ENCODE measurements at regions not wholly inside any gene's neighbourhood (a gene's known extent, or its start where the extent isn't known, plus 50 kb on each side); places are given as distances from the start of the nearest gene placed in this dataset.

DNA sequence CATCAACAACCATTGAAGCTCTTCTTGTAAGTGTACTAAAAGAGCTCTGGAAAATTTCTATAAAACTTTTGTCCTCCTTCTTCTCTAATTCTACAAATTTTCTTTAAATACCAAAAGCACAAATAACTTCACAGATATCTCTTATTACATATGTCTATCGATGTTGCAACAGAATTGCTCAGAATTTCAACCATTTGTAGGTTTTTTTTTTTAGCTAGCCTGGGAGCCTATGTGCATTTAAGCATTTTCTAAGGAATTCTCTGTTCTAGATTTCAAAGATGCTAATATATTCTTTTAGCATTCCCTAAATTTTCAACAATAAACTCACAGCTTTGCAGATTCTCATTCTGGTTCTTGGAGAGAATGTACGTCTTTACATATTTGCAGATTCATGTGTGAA lies 774.3 kb upstream of the NR2F2 start:
- Histone ChIP-seq H3K9me3 (replicated peaks) (no peaks in the 10 kb centered on the region), H3K4me1 (peaks cover 24% of the 10 kb centered on the region), H3K27me3 (no peaks in the 10 kb centered on the region), H3K36me3 (no peaks in the 10 kb centered on the region), H3K4me3 (no peak overlapping the region), H3K27ac (no peak overlapping the region)
- no peak for DNase-seq

DNA sequence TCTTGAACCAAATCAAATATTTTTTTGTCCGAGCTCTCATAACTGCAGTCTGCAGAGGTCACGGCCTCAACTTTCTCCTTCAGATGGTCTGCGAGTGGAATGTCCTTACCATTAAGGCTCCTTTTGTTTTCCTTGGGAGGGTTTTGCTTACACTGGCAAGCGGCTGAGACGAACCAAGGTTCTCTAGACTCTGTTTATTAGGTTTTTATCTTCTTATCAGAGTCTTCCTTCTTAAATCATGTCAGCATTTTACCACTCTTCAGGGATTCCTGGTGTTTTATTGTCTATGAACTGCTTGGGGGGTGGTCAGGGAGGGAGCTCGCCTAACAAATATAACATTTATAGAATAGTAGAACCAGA lies 773.7 kb upstream of the NR2F2 start:
- H3K4me3 ChIP-seq, result no peak overlapping the region
- H3K9me3 ChIP-seq (replicated peaks), result no peaks in the 10 kb centered on the region
- H3K27ac ChIP-seq, result peak overlapping the region; percentile 55
- peaks cover 24% of the 10 kb centered on the region for H3K4me1 ChIP-seq
- no peaks in the 10 kb centered on the region for H3K36me3 ChIP-seq
- H3K27me3 ChIP-seq, result no peaks in the 10 kb centered on the region
- DNase-seq, result no peak

DNA sequence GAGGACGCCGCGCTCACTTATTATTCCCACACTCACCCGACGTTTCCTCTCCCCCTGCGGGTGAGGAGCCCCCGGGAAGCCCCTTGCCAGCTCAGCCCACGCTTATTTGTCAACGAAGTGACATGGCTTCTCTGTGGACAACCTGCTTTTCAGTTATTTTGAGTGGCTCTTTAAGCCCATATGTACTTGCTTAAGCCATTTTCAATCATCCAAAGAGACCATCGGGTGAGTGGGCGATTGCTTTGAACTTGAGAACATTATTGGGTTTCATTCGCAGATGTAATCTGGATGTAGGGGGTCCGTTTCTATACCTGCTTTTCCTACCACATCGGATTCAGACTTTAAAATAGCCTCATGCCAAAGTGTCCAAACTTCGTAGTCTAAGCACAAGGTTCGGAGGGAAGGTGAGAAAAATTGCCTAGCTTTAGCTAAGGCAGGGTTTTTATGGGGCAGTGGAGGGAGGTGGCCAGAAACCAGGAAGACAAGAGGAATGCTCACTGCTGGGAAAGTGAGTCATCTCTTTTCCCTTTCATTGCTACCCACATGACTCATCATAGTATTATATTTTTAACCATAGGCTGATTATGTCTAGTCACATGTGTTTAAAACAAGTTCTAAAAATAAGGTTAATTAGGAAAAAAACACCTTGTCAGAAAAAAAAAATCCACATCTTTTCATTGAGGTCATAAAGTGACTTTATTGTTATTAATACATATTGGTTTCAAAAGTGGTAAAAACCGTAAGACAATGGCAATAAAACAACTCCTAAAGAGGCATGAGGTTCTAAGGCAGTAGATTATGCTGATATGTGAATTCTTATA lies 773.1 kb upstream of the NR2F2 start:
- Histone ChIP-seq H3K27ac (peak overlapping the region; percentile 55), H3K4me3 (no peak overlapping the region), H3K4me1 (peaks cover 24% of the 10 kb centered on the region), H3K27me3 (no peaks in the 10 kb centered on the region), H3K9me3 (replicated peaks) (no peaks in the 10 kb centered on the region), H3K36me3 (no peaks in the 10 kb centered on the region)
- DNase-seq, result peak; percentile 63 to 75

DNA sequence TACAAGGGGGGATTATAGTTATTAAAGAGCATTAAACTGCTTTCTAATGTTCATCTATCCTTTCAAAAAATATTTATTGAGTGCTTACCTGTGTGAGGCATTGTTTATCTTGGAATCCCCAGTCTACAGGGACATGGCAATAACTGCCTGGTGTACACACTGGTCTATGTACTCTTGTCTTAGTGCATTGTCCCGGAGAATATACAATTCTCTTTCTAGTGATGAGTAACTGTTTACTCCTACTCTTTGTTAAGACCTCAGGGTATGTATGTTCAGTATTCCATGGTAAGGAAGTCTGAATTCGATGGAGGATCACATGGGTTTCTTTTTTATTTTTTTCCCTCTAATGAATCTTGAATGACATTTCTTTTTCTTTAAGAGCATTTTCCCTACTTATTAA lies 772.4 kb upstream of the NR2F2 start:
- Histone ChIP-seq H3K36me3 (no peaks in the 10 kb centered on the region), H3K9me3 (replicated peaks) (no peaks in the 10 kb centered on the region), H3K4me3 (no peak overlapping the region), H3K4me1 (peaks cover 24% of the 10 kb centered on the region), H3K27me3 (no peaks in the 10 kb centered on the region), H3K27ac (peak overlapping the region; percentile 55)
- DNase-seq, result no peak

DNA sequence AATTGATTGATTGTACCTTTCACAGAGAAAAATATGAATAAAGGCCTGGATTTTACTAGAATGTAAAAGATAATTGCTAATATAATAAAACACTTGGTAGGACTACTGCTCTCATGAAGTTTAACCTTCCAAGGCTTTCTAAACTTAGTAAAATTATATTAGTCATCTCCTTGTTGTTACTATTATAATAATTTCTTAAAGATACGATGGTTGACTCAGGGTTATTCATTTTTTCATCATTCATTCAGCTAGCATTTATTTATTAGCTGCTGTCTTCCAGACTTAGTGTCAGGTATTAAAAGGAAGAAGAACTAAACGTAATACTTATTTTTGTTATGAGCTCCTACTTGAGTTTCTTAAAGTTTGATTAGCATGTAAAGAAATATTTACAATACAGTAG lies 771.6 kb upstream of the NR2F2 start:
- H3K4me3 ChIP-seq, result no peak overlapping the region
- peaks cover 24% of the 10 kb centered on the region for H3K4me1 ChIP-seq
- H3K9me3 ChIP-seq (replicated peaks), result no peaks in the 10 kb centered on the region
- H3K27me3 ChIP-seq, result no peaks in the 10 kb centered on the region
- no peak overlapping the region for H3K27ac ChIP-seq
- no peaks in the 10 kb centered on the region for H3K36me3 ChIP-seq
- no peak for DNase-seq

DNA sequence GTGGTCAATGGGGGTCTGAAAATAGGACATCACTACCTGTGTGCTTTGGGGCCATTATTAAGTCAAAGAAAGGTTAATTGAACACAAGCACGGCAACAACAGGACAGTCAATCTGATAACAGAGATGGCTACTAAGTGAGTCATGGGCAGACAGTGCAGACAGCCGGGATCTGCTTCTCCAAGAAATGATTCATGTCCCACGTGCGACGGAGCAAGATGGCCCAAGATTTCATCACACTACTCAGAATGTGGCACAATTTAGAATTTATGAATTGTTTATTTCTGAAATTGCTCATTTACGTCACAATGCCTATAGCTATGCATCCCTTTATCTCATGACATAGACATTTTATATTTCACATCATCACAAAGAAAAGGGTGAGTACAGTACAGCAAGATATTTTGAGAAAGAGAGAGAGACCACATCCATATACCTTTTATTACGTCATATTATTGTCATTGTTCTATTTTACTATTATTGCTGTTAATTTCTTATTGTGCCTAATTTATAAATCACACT lies 770.6 kb upstream of the NR2F2 start:
- H3K36me3 ChIP-seq, result no peaks in the 10 kb centered on the region
- no peaks in the 10 kb centered on the region for H3K9me3 ChIP-seq (replicated peaks)
- no peak overlapping the region for H3K27ac ChIP-seq
- peaks cover 24% of the 10 kb centered on the region for H3K4me1 ChIP-seq
- H3K4me3 ChIP-seq, result no peak overlapping the region
- H3K27me3 ChIP-seq, result no peaks in the 10 kb centered on the region
- peak in 1 of 2 experiments; percentile 16 for DNase-seq

DNA sequence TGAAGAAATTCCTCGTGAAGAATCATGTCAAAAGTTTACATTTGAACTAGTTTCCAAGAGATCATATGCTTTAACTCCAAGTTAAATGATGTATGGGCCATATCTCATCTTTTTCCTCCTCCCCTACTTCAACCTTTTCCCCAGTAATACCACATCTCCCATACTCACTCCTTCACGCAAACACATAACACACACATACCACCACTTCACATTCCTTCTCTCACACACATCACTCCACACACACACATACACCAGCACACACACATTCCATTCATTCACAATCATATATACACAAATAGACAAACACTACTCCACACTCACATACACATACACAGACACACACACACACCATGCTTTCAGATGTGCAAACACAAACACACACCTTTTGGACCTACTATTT lies 769.0 kb upstream of the NR2F2 start:
- Histone ChIP-seq H3K27ac (no peak overlapping the region), H3K4me3 (no peak overlapping the region), H3K27me3 (no peaks in the 10 kb centered on the region), H3K9me3 (replicated peaks) (no peaks in the 10 kb centered on the region), H3K4me1 (peaks cover 24% of the 10 kb centered on the region), H3K36me3 (no peaks in the 10 kb centered on the region)
- DNase-seq, result no peak

DNA sequence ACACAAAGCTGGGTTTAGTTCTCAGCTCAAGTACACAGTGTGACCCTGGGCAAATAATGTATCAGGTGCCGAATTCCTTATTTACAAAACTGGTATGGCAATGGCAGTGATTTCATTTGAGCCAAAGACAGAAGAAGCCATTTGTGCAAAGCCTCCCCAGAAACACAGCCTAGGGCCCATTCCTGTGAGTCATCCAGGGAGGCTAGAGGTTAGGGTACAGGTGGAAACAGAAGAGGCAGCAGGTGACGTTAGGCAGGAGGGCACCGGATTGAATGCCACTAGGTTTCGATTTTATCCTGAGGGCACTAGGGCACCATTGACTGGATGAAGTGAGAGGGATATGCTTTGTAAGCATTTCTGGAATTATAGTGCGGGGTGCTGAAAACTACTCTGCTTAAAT lies 766.9 kb upstream of the NR2F2 start:
- H3K4me3 ChIP-seq, result no peak overlapping the region
- H3K27ac ChIP-seq, result no peak overlapping the region
- no peak for DNase-seq
- H3K27me3 ChIP-seq, result no peaks in the 10 kb centered on the region
- peaks cover 4% of the 10 kb centered on the region; the same call in 1 of the 2 replicates for H3K4me1 ChIP-seq
- no peaks in the 10 kb centered on the region for H3K36me3 ChIP-seq
- H3K9me3 ChIP-seq (replicated peaks), result no peaks in the 10 kb centered on the region

DNA sequence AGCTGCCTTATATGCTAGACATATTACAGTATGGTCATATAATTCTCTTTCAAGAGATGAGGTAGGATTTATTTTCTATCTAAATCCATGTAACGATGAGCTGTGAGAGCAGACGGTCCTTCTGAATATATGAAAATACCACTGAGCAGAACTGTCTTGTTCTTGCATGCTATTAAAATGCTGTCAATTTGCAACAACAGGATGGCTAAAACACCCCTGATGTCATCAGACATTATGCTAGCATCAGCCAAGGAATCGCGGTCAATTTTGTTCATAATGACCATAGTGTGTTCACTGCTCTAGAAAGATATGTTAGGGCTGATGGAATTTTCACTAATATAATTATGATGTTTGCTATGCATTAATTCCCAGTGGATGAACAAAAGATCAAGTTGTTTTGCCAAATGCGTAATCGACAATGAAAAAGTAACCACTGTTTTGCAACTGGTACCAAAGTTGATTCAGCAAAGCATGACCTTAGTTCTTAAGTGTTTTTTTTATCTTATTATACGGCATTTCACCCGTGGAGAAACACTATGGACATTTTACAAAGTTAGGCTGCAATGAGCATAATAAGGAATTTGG lies 765.4 kb upstream of the NR2F2 start:
- Histone ChIP-seq H3K36me3 (no peaks in the 10 kb centered on the region), H3K27me3 (no peaks in the 10 kb centered on the region), H3K9me3 (replicated peaks) (no peaks in the 10 kb centered on the region), H3K27ac (no peak overlapping the region), H3K4me1 (no peaks in the 10 kb centered on the region), H3K4me3 (no peak overlapping the region)
- DNase-seq, result no peak

DNA sequence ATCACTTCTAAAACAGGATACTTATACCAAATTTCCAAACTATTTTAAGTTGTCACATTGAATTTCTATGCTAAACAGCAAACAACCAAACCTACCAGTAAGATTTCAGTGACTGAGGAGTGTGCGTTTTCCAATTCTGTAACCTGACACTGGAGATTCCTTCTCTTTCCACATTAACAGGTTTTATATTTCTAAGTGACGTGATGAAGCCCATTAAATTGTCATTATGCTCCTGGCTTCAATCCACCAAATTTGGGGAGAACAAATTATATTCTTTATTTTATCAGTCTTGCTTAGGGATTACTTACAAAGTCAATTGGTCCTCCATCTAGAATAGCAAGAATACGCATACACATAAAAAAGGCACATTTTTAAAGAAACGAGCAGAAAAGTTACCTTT lies 764.8 kb upstream of the NR2F2 start:
- H3K9me3 ChIP-seq (replicated peaks), result no peaks in the 10 kb centered on the region
- no peaks in the 10 kb centered on the region for H3K27me3 ChIP-seq
- no peak overlapping the region for H3K4me3 ChIP-seq
- no peaks in the 10 kb centered on the region for H3K4me1 ChIP-seq
- DNase-seq, result peak in 1 of 2 experiments; percentile 26
- H3K27ac ChIP-seq, result no peak overlapping the region
- H3K36me3 ChIP-seq, result no peaks in the 10 kb centered on the region

DNA sequence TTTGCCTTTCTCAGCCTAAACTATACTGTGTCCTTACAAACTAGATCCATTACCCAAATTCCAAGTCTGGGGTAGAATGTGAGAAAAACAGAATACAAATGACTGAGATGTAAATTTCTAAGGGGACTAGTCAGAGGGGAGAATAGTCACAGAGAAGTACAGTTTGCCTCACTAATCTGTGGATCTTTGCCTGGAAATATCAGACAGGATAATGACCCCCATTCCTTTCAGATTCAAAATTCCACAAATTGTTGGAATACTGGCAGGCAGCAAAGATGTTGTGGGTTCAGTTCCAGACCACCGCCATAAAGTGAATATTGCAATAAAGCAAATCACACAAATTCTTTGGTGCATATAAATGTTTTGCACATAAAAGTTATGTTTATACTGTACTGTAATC lies 762.8 kb upstream of the NR2F2 start:
- Histone ChIP-seq H3K4me3 (no peak overlapping the region), H3K9me3 (replicated peaks) (no peaks in the 10 kb centered on the region; the same call in none of the 2 replicates), H3K27me3 (no peaks in the 10 kb centered on the region), H3K27ac (no peak overlapping the region), H3K36me3 (no peaks in the 10 kb centered on the region), H3K4me1 (no peaks in the 10 kb centered on the region)
- DNase-seq, result no peak

DNA sequence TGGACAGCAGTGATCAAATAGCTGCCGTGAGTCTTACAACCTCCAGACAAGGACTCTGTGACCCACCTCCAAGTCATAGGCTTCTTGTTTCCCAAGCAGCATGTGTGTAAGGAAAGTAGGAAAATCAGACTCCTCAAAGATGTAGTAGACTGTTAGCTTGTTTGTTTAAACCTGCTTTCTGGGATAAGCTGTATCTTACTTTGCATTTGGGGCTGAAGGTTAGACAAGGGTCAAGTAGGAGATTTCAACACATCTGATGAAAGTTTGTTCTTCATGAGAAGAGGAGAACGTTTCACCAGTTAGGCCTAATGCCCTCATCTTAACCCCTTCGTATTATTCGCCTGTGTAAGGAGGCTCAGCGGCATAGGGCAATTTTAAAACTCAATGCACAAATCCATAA lies 756.4 kb upstream of the NR2F2 start:
- Histone ChIP-seq H3K36me3 (no peaks in the 10 kb centered on the region), H3K4me1 (no peaks in the 10 kb centered on the region), H3K27me3 (no peaks in the 10 kb centered on the region), H3K9me3 (replicated peaks) (no peaks in the 10 kb centered on the region; the same call in none of the 2 replicates), H3K4me3 (no peak overlapping the region), H3K27ac (no peak overlapping the region)
- DNase-seq, result no peak

DNA sequence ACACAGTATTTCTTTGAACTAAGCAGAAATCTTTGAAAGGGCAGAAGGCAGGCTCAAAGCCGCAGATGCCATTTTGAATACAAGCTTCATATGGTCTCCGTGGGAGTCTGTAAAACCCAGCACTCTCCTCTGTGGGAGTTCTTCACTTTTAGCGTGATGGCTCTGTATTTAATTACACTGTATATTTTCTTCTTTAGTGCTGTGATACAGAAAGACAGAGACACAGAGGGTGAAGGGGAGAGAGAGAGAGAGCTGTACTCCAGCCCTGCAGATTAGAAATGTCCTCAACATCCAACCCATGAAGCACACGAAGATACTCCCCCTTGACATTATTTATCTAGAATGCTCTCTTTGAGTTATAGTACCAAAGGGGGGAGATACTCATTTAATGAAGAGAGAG lies 752.6 kb upstream of the NR2F2 start:
- no peaks in the 10 kb centered on the region for H3K27me3 ChIP-seq

DNA sequence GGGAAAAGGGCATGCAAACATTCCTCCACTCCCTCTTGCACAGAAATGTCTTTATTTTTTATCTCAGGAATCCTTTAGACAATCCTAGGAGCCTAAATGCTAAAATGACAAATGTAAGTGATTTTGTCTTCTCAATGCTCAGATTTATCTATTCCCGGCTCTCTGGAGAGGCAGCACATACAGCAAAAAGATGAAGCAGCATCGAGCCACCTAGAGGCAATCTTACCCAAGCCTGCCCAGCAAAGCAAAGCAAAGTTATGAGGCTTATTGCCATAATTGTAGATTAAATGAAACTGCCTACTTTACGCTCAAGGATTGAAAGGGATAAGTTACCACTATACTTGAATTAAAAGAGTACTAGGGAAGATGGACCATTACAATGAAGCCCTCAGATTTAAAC lies 750.4 kb upstream of the NR2F2 start:
- H3K27me3 ChIP-seq, result no peaks in the 10 kb centered on the region
- no peak for DNase-seq
- H3K36me3 ChIP-seq, result no peaks in the 10 kb centered on the region
- no peaks in the 10 kb centered on the region; the same call in 1 of the 2 replicates for H3K9me3 ChIP-seq (replicated peaks)
- no peak overlapping the region for H3K4me3 ChIP-seq
- H3K4me1 ChIP-seq, result no peaks in the 10 kb centered on the region
- no peak overlapping the region for H3K27ac ChIP-seq

More for the DNA sequence above, 752.6 kb upstream of the NR2F2 start:
- Histone ChIP-seq H3K9me3 (replicated peaks) (no peaks in the 10 kb centered on the region; the same call in 1 of the 2 replicates), H3K4me3 (no peak overlapping the region), H3K4me1 (no peaks in the 10 kb centered on the region), H3K27ac (no peak overlapping the region), H3K36me3 (no peaks in the 10 kb centered on the region)
- no peak for DNase-seq

DNA sequence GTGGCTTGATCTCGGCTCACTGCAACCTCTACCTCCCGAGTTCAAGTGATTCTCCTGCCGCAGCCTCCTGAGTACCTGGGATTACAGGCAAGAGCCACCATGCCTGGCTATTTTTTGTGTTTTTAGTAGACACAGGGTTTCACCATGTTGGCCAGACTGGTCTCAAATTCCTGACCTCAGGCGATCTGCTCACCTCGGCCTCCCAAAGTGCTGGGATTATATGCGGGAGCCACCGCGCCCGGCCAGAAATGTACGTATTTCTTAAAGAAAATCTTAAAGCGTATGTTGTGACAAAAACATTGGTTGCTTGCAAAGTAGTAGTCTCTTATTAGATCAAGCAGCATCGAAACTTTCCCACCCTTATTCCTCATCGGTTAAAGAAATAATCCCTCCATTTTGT lies 748.9 kb upstream of the NR2F2 start:
- DNase-seq, result no peak
- H3K4me3 ChIP-seq, result no peak overlapping the region
- H3K4me1 ChIP-seq, result no peaks in the 10 kb centered on the region
- no peaks in the 10 kb centered on the region for H3K27me3 ChIP-seq
- H3K9me3 ChIP-seq (replicated peaks), result no peaks in the 10 kb centered on the region; the same call in 1 of the 2 replicates
- no peak overlapping the region for H3K27ac ChIP-seq
- H3K36me3 ChIP-seq, result no peaks in the 10 kb centered on the region
